AG09309 (cell line): ENCODE measurements at regions not wholly inside any gene's neighbourhood (a gene's known extent, or its start where the extent isn't known, plus 50 kb on each side); places are given as distances from the start of the nearest gene placed in this dataset.

Source experiments
- DNase-seq: peaks from one replicate; pipeline ENCODE4 v3.0.0-alpha.2; 2010; ENCODE audit warnings: low read depth
- H3K4me3 ChIP-seq: 2 replicates; pipeline ENCODE4 v1.5.1; 2011; ENCODE audit warnings: mild to moderate bottlenecking, low read depth, low read length, moderate library complexity; ENCODE audit not compliant: control insufficient read depth
- TF ChIP-seq, protein P1 (sequence below): IDR thresholded peaks from 2 replicates; pipeline ENCODE4 v1.5.1; 2011; ENCODE audit warnings: mild to moderate bottlenecking, low read depth, low read length, inconsistent platforms; ENCODE audit not compliant: insufficient read depth, control insufficient read depth; ENCODE audit errors: missing control alignments

DNA sequence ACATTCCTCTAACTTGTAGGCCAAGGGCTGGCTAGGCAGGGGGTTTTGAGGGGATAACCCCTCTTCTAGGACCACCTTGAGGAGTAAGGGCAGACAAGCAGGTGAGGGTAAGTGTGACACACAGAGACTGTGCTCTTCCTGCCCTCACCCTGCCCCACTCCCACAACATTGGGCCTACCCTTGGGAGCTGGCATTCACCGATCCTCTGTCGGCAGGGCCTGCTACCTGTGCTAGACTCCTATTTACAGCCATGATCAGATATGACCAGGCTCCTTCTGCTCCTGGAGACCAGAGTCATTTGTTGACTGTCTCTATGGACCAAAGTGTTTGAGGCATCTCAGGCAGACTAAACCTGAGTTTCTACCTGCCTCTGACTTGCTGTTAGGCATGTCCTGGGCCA is 68.3 kb downstream of the SYF2 start:
- TF ChIP-seq, protein P1, sequence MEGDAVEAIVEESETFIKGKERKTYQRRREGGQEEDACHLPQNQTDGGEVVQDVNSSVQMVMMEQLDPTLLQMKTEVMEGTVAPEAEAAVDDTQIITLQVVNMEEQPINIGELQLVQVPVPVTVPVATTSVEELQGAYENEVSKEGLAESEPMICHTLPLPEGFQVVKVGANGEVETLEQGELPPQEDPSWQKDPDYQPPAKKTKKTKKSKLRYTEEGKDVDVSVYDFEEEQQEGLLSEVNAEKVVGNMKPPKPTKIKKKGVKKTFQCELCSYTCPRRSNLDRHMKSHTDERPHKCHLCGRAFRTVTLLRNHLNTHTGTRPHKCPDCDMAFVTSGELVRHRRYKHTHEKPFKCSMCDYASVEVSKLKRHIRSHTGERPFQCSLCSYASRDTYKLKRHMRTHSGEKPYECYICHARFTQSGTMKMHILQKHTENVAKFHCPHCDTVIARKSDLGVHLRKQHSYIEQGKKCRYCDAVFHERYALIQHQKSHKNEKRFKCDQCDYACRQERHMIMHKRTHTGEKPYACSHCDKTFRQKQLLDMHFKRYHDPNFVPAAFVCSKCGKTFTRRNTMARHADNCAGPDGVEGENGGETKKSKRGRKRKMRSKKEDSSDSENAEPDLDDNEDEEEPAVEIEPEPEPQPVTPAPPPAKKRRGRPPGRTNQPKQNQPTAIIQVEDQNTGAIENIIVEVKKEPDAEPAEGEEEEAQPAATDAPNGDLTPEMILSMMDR = no peak
- DNase-seq = no peak
- no peak overlapping the region for H3K4me3 ChIP-seq

DNA sequence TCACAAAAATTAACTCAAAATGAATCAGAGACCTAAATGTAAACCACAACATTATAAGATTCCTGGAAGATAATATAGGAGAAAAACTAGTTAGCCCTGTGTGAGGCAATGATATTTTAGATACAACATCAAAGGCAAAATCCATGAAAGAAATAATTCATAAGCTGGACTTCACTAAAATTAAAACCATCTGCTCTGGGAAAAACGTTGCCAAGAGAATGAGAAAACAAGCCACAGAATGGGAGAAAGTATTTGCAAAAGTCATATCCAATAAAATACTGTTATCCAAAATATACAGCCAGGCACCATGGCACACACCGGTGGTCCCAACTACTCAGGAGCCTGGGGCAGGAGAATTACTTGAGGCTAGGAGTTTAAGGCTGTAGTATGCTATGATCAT is 70.3 kb downstream of the SYF2 start:
- TF ChIP-seq, protein P1 = no peak

DNA sequence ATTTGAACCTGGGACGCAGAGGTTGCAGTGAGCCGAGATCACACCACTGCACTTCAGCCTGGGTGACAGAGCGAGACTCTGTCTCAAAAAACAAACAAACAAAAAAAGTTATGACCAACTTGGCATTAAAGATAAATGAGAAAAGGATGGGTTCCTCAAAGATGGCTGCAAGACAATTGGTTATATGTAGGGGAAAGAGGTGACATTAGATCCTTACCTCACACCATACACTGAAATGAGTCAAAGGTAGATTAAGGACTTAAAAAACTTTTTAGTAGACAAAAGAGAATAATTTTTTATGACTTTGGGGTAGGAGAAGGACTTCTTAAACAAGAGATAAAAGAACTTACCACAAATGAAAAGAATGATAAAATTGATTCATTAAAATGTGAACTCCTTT is 74.5 kb downstream of the SYF2 start:
- TF ChIP-seq, protein P1 = no peak
- DNase-seq = no peak
- no peak overlapping the region for H3K4me3 ChIP-seq

More for the DNA sequence above, 70.3 kb downstream of the SYF2 start:
- DNase-seq = peak; percentile 28
- no peak overlapping the region for H3K4me3 ChIP-seq

DNA sequence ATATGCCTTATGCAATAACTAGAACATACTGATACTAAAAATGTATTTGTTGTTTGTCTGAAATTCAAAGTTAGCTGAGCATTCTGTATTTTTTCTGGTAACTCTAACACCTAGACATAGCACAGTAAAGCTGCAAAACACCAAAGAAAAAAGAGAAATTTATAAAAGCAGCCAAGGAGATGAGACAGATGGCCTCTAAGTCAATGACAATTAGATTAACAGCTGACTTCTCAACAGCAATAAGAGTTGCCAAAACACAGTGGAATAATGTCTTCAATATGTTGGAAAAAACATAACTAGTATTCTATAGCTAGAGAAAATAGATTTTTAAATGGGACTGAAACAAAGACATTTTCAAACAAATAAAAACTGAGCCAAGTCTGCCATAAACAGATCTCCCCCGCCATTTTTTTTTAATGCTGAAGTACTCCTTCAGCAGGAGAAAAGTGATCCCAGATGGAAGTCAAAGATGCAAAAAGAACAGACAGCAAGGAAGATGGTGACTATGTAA is 81.3 kb downstream of the SYF2 start:
- no peak overlapping the region for H3K4me3 ChIP-seq
- DNase-seq = no peak
- TF ChIP-seq, protein P1 = no peak

DNA sequence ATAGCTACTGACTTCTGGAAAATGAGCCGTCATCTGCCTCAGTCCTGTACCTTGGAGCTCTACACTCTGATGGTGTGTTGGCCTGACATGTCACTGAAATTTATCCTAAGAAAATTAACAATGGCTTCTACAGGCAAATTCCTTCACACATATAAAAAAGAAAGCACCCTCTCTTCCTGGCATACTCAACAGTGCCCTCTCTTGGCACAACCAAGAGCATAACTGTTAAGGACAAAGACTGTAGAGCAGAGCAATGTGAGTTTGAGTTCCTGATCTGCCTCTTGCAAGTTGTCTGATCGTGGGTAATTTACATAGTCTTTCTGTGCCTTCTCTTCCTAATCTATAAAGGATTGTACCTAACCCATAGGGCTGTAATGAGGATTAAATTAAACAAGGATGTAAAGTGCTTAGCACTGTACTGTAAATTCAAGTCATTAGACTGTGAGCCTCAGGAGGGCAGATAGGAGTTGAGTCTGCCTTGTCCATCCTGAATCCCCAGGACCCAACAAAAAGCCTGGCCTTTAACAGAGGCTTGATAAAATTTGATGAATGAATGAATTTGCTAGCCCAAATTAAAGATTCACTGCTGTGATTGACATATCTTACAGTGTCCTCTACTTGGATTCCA is 83.5 kb downstream of the SYF2 start:
- no peak for DNase-seq
- no peak overlapping the region for H3K4me3 ChIP-seq
- TF ChIP-seq, protein P1 = peak; percentile 50

DNA sequence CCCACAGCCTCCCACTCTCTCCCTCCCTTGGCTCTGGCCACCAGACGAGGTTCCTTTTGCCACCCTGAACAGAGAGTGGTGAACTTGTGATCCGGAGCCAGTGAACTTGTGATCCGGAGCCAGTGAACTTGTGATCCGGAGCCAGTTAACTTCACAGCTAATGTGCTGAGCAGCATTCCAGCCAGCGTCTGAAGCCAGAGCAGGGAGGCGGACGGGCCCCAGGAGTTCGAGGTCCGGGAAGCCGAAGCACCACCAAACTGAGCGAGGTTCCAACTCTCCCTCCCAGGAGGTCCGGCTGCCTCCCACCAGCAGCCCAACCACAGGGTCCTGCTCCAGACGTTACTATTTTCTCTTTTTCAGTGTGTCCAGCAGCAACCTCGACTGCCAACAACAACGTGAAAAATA is 85.8 kb downstream of the SYF2 start:
- TF ChIP-seq, protein P1 = no peak
- DNase-seq = no peak
- H3K4me3 ChIP-seq = no peak overlapping the region
